ENCODE measurements at regions not wholly inside any gene's neighbourhood (a gene's known extent, or its start where the extent isn't known, plus 50 kb on each side); places are given as distances from the start of the nearest gene placed in this dataset.

GRCh38 chr4:126414741-126415140, 1100.0 kb downstream of the FAT4 start:
- Histone ChIP-seq H3K27ac (no peak overlapping the region), H3K27me3 (replicated peaks) (no peaks in the 10 kb centered on the region), H3K4me3 (ENCODE audit: low read depth, low read length) (no peak overlapping the region), H3K36me3 (replicated peaks) (no peaks in the 10 kb centered on the region)
- no peak for TF ChIP-seq CTCF (IDR thresholded peaks at IDR 0.05; ENCODE audit: low read depth, low read length, missing control alignments)
- DNase-seq = no peak
- in situ Hi-C loops (cut with HindIII; ENCODE audit: low pct_ligation_motif_present, low sequenced_read_pairs) = no loop called here

- in situ Hi-C loops (cut with HindIII; ENCODE audit: low pct_ligation_motif_present, low sequenced_read_pairs) = no loop called here
Observed at GRCh38 chr4:126419266-126419665, 1104.5 kb downstream of the FAT4 start.

GRCh38 chr4:126427853-126428252, 1113.1 kb downstream of the FAT4 start:
- no peak for TF ChIP-seq CTCF (IDR thresholded peaks at IDR 0.05; ENCODE audit: low read depth, low read length, missing control alignments)
- Histone ChIP-seq H3K27me3 (replicated peaks) (no peaks in the 10 kb centered on the region), H3K27ac (no peak overlapping the region), H3K36me3 (replicated peaks) (no peaks in the 10 kb centered on the region), H3K4me3 (ENCODE audit: low read depth, low read length) (no peak overlapping the region)
- DNase-seq = no peak
- in situ Hi-C loops (cut with HindIII; ENCODE audit: low pct_ligation_motif_present, low sequenced_read_pairs) = no loop called here

More at GRCh38 chr4:126419266-126419665, 1104.5 kb downstream of the FAT4 start:
- no peak for TF ChIP-seq CTCF (IDR thresholded peaks at IDR 0.05; ENCODE audit: low read depth, low read length, missing control alignments)
- DNase-seq = no peak
- Histone ChIP-seq H3K27ac (no peak overlapping the region), H3K36me3 (replicated peaks) (no peaks in the 10 kb centered on the region), H3K27me3 (replicated peaks) (no peaks in the 10 kb centered on the region), H3K4me3 (ENCODE audit: low read depth, low read length) (no peak overlapping the region)

GRCh38 chr4:126431049-126431448, 1116.3 kb downstream of the FAT4 start:
- Histone ChIP-seq H3K27ac (no peak overlapping the region), H3K36me3 (replicated peaks) (no peaks in the 10 kb centered on the region), H3K27me3 (replicated peaks) (no peaks in the 10 kb centered on the region), H3K4me3 (ENCODE audit: low read depth, low read length) (no peak overlapping the region)
- in situ Hi-C loops (cut with HindIII; ENCODE audit: low pct_ligation_motif_present, low sequenced_read_pairs) = no loop called here
- DNase-seq = no peak
- TF ChIP-seq CTCF (IDR thresholded peaks at IDR 0.05; ENCODE audit: low read depth, low read length, missing control alignments) = no peak

GRCh38 chr4:126435491-126435890, 1120.7 kb downstream of the FAT4 start:
- Histone ChIP-seq H3K27ac (no peak overlapping the region), H3K4me3 (ENCODE audit: low read depth, low read length) (no peak overlapping the region), H3K36me3 (replicated peaks) (no peaks in the 10 kb centered on the region), H3K27me3 (replicated peaks) (no peaks in the 10 kb centered on the region)
- DNase-seq = no peak
- TF ChIP-seq CTCF (IDR thresholded peaks at IDR 0.05; ENCODE audit: low read depth, low read length, missing control alignments) = no peak
- in situ Hi-C loops (cut with HindIII; ENCODE audit: low pct_ligation_motif_present, low sequenced_read_pairs) = no loop called here

- H3K36me3 ChIP-seq (replicated peaks) = no peaks in the 10 kb centered on the region
- TF ChIP-seq CTCF (IDR thresholded peaks at IDR 0.05; ENCODE audit: low read depth, low read length, missing control alignments) = no peak
- H3K27ac ChIP-seq = no peak overlapping the region
- no peaks in the 10 kb centered on the region for H3K27me3 ChIP-seq (replicated peaks)
- in situ Hi-C loops (cut with HindIII; ENCODE audit: low pct_ligation_motif_present, low sequenced_read_pairs) = no loop called here
- no peak overlapping the region for H3K4me3 ChIP-seq (ENCODE audit: low read depth, low read length)
- no peak for DNase-seq
Observed at GRCh38 chr4:126440297-126440696, 1125.5 kb downstream of the FAT4 start.
